ENCODE measurements at regions not wholly inside any gene's neighbourhood (a gene's known extent, or its start where the extent isn't known, plus 50 kb on each side); places are given as distances from the start of the nearest gene placed in this dataset.
A peak's percentile ranks its signal among the peaks of the same experiment; 100 is the strongest.

DNA sequence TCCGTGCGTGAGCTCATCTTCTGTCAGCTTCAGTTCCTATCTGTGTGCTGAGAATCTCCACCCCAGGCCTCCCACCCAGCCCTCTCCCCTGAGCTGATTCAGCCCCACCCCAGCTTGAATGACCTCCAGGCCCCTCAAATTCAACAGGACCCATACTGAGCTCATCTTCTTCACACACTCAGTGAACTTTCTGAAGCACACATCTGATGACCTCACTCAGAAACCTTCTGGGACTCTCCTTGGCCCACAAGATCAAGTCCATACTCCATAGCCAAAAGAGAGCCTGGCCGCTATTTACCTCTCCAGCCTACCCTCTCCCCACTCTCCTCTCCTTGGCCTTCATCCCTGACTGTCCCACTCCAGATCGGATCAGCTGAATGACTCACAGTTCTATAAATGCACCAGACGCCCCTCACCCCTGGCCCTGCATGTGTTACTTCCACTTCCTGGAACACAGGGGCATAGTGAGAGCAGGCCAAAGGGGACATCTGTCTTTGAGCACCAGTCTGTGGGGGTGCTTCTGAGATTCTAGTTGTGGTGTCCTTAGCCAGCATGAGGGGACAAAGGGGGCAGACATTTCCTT is 62.5 kb downstream of the PJA1 start:
- no peaks in the 10 kb centered on the region for H3K36me3 ChIP-seq (replicated peaks in 1 of 2; ENCODE audit: control insufficient read depth in 1 of 2, insufficient read depth in 2 of 2, low read length in 1 of 2)
- no peak overlapping the region for H3K27ac ChIP-seq (ENCODE audit: low read depth in 2 of 2, low read length in 1 of 2)
- no peaks in the 10 kb centered on the region for H4K20me1 ChIP-seq (ENCODE audit: insufficient read depth)
- no peak overlapping the region for H3K4me2 ChIP-seq
- 40% methylated on average over 5 of the region's 5 CpGs for WGBS (ENCODE audit: low lambda C conversion rate)
- DNase-seq, result no peak
- peaks cover 0 to 29% of the 10 kb centered on the region in 2 experiments; a peak in 1 of 4 replicates for H3K4me1 ChIP-seq (ENCODE audit: control insufficient read depth in 1 of 2, insufficient read depth in 2 of 2, low read depth in 1 of 2, low read length in 1 of 2)
- TF ChIP-seq FOXJ3 (CRISPR knock-in tag; IDR thresholded peaks at IDR 0.05), result no peak
- H2AFZ ChIP-seq (ENCODE audit: low read depth), result no peak overlapping the region
- H3K9me3 ChIP-seq, result no peaks in the 10 kb centered on the region
- no peaks in the 10 kb centered on the region for H3F3A ChIP-seq (replicated peaks; ENCODE audit: insufficient read depth)
- H3K9ac ChIP-seq, result no peak overlapping the region
- no peaks in the 10 kb centered on the region; the same call in 1 of the 2 replicates for H3K27me3 ChIP-seq (ENCODE audit: insufficient read depth)
- H3K9me2 ChIP-seq, result no peaks in the 10 kb centered on the region
- ChIA-PET CTCF (interaction anchor here (1.3 to 1.5 kb wide), 2 partner anchors 31 to 275 kb away, joined by 3 to 4 read pairs; no protein-coding TSS in a partner anchor), POLR2A (no interaction called here)
- H3K4me3 ChIP-seq (ENCODE audit: low read depth in 2 of 2, low read length in 1 of 2), result no peak overlapping the region
- no peaks in the 10 kb centered on the region for H3K79me2 ChIP-seq (ENCODE audit: insufficient read depth)

DNA sequence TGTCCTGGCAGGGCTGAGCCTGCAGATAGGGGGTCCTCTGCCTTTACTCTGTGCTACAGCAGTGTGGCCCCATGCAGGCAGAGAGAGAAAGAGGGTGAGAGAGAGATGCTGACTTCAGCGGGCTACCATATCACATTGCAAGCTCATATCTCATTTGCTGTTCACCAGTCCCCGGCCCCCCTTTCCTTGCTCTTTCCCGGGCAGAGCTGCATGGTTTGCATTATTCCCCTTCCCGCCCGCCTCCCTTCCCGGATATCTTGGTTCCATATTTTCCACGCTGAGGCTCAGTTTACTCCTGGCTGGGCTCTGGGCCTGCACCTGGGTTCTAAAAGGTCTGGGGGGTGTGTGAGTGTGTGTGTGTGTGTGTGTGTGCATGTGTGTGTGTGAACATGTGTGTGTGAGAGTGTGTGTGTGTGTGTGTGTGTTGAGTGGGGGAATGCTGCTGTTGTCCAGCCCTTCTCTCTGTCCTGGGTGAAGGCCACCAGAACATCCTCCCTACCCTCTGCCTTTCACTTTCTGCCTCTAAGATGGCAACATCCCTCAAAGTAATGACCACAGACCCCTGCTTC is 63.5 kb downstream of the PJA1 start:
- ChIA-PET POLR2A (no interaction called here), CTCF (interaction anchor here (1.3 to 1.4 kb wide), 3 partner anchors 9 to 274 kb away, joined by 3 to 5 read pairs (median 3); no protein-coding TSS in a partner anchor)
- no peak overlapping the region for H3K4me3 ChIP-seq (ENCODE audit: low read depth in 2 of 2, low read length in 1 of 2)
- peak overlapping the region in 1 of 2 experiments; percentile 43; a peak in 2 of 4 replicates for H3K27ac ChIP-seq (ENCODE audit: low read depth in 2 of 2, low read length in 1 of 2)
- no peaks in the 10 kb centered on the region for H3K79me2 ChIP-seq (ENCODE audit: insufficient read depth)
- H3K4me2 ChIP-seq, result no peak overlapping the region
- H3K9me2 ChIP-seq, result no peaks in the 10 kb centered on the region
- H3K9me3 ChIP-seq, result no peaks in the 10 kb centered on the region
- H4K20me1 ChIP-seq (ENCODE audit: insufficient read depth), result no peaks in the 10 kb centered on the region
- peaks cover 8% of the 10 kb centered on the region; the same call in 1 of the 2 replicates for H3K27me3 ChIP-seq (ENCODE audit: insufficient read depth)
- peaks cover 0 to 31% of the 10 kb centered on the region in 2 experiments; a peak in 1 of 4 replicates for H3K4me1 ChIP-seq (ENCODE audit: control insufficient read depth in 1 of 2, insufficient read depth in 2 of 2, low read depth in 1 of 2, low read length in 1 of 2)
- H3K9ac ChIP-seq, result no peak overlapping the region
- H3F3A ChIP-seq (replicated peaks; ENCODE audit: insufficient read depth), result no peaks in the 10 kb centered on the region
- no peak for TF ChIP-seq GABPA (IDR thresholded peaks at IDR 0.05; ENCODE audit: low read depth)
- TF ChIP-seq, protein P1, sequence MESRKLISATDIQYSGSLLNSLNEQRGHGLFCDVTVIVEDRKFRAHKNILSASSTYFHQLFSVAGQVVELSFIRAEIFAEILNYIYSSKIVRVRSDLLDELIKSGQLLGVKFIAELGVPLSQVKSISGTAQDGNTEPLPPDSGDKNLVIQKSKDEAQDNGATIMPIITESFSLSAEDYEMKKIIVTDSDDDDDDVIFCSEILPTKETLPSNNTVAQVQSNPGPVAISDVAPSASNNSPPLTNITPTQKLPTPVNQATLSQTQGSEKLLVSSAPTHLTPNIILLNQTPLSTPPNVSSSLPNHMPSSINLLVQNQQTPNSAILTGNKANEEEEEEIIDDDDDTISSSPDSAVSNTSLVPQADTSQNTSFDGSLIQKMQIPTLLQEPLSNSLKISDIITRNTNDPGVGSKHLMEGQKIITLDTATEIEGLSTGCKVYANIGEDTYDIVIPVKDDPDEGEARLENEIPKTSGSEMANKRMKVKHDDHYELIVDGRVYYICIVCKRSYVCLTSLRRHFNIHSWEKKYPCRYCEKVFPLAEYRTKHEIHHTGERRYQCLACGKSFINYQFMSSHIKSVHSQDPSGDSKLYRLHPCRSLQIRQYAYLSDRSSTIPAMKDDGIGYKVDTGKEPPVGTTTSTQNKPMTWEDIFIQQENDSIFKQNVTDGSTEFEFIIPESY (IDR thresholded peaks at IDR 0.05; ENCODE audit: borderline replicate concordance, low read depth), result no peak
- TF ChIP-seq GATA2 (CRISPR knock-in tag; IDR thresholded peaks at IDR 0.05), result no peak
- no peak for TF ChIP-seq FOSL2 (IDR thresholded peaks at IDR 0.05; ENCODE audit: borderline replicate concordance, low read depth)
- no peak for TF ChIP-seq YY1 (IDR thresholded peaks at IDR 0.05; ENCODE audit: low read depth)
- no peak for TF ChIP-seq RAD21 (IDR thresholded peaks at IDR 0.05; ENCODE audit: low read length)
- no peak for TF ChIP-seq CHD2 (IDR thresholded peaks at IDR 0.05; ENCODE audit: low read length, partially characterized antibody)
- TF ChIP-seq, protein P2, sequence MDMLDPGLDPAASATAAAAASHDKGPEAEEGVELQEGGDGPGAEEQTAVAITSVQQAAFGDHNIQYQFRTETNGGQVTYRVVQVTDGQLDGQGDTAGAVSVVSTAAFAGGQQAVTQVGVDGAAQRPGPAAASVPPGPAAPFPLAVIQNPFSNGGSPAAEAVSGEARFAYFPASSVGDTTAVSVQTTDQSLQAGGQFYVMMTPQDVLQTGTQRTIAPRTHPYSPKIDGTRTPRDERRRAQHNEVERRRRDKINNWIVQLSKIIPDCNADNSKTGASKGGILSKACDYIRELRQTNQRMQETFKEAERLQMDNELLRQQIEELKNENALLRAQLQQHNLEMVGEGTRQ (IDR thresholded peaks at IDR 0.05; ENCODE audit: borderline replicate concordance, low read depth, low read length), result no peak
- TF ChIP-seq, protein P3, sequence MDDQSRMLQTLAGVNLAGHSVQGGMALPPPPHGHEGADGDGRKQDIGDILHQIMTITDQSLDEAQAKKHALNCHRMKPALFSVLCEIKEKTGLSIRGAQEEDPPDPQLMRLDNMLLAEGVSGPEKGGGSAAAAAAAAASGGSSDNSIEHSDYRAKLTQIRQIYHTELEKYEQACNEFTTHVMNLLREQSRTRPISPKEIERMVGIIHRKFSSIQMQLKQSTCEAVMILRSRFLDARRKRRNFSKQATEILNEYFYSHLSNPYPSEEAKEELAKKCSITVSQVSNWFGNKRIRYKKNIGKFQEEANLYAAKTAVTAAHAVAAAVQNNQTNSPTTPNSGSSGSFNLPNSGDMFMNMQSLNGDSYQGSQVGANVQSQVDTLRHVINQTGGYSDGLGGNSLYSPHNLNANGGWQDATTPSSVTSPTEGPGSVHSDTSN (IDR thresholded peaks at IDR 0.05), result no peak
- TF ChIP-seq TCF12 (IDR thresholded peaks at IDR 0.05), result no peak
- TF ChIP-seq RFX5 (IDR thresholded peaks at IDR 0.05; ENCODE audit: low read length), result no peak
- no peak for TF ChIP-seq NRF1 (IDR thresholded peaks at IDR 0.05; ENCODE audit: low read depth, low read length)
- no peak for TF ChIP-seq SIN3A (IDR thresholded peaks at IDR 0.05; ENCODE audit: borderline replicate concordance, low read depth, low read length)
- no peak overlapping the region for H2AFZ ChIP-seq (ENCODE audit: low read depth)
- H3K36me3 ChIP-seq (replicated peaks in 1 of 2; ENCODE audit: control insufficient read depth in 1 of 2, insufficient read depth in 2 of 2, low read length in 1 of 2), result no peaks in the 10 kb centered on the region
- 21% methylated on average over 7 of the region's 7 CpGs for WGBS (ENCODE audit: low lambda C conversion rate)
- DNase-seq, result peak; percentile 59

Measured in SK-N-SH (cell line).